EL (cell line): ENCODE measurements at regions not wholly inside any gene's neighbourhood (a gene's known extent, or its start where the extent isn't known, plus 50 kb on each side); places are given as distances from the start of the nearest gene placed in this dataset.

Source experiments
- DNase-seq: peaks from one replicate; pipeline ENCODE4 v3.0.0-alpha.2; 2016

GRCh38 chr22:34845391-34845790, 220.6 kb upstream of the ISX start:
- DNase-seq = peak; percentile 40

- DNase-seq = peak; percentile 60
Observed at GRCh38 chr22:34847072-34847471, 218.9 kb upstream of the ISX start.

DNA sequence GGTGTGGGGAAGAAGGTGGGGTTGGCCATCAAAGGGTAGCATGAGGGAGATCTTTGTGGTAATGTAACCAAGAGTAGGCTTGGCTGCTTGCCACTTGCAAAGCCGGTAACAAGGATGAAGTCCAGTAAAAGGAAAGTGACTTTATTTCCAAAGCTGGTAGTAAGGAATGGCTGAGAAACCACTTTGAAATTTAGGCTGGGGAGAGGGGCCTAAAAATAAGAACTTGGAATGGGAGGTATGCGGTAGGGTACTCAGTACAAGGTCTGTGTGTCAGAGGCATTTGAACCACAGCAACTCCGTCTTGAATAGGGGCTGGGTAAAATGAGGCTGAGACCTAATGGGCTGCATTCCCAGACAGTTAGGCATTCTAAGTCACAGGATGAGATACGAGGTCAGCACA, 216.0 kb upstream of the ISX start:
- peak; percentile 20 for DNase-seq

GRCh38 chr22:34851918-34852662, 213.9 kb upstream of the ISX start:
- DNase-seq = peak; percentile 21

DNA sequence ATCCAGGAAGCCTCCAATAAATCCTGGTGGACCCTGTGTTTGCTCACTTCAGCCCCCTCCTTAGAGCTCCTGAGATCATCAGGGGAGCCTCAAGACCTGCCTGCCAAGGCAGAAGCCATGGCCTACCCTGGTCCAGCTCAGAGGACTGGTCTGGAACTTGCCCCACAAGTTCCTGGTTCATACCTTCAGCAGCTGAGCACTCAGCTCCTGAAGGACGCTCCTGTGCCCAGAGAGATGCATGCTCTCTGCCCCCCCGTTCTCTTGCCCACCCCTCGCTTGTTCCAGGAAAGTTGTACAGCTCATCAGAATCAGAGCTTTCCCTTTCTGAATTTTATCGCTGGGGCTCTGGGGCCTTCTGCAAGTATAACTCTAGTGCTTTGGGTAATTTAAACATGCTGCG, 210.5 kb upstream of the ISX start:
- no peak for DNase-seq

GRCh38 chr22:34858066-34858465, 207.9 kb upstream of the ISX start:
- no peak for DNase-seq

DNA sequence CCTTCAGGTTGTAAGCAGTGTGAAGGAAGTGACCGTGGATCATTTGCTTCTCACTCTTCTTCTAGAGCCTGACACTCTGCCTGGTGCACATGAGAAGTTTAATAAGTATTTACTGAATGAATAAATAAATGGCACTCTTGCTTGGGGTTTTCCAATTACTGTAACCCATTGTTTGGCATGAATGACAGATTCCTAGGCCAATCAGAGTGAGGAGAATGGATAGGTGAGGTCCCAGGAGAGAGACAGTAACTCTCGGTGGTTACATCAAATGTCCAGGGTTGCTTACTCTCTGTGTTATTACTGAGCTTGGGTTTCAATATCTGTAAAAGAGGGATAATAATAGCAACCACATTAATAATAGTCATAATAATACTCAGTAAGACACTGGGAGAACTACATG, 204.2 kb upstream of the ISX start:
- DNase-seq = no peak

DNA sequence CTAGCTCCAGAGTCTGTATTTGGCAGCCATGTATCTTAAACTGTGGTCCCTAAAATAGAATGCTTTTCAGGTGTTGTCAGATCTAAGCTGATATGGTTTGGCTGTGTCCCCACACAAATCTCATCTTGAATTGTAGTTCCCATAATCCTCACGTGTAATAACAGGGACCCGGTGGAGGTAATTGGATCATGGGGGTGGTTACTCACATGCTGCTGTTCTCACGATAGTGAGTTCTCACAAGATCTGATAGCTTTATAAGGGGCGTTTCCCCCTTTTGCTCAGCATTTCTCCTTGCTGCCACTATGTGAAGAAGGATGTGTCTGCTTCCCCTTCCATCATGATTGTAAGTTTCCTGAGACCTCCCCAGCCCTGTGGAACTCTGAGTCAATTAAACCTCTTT, 199.9 kb upstream of the ISX start:
- no peak for DNase-seq

DNA sequence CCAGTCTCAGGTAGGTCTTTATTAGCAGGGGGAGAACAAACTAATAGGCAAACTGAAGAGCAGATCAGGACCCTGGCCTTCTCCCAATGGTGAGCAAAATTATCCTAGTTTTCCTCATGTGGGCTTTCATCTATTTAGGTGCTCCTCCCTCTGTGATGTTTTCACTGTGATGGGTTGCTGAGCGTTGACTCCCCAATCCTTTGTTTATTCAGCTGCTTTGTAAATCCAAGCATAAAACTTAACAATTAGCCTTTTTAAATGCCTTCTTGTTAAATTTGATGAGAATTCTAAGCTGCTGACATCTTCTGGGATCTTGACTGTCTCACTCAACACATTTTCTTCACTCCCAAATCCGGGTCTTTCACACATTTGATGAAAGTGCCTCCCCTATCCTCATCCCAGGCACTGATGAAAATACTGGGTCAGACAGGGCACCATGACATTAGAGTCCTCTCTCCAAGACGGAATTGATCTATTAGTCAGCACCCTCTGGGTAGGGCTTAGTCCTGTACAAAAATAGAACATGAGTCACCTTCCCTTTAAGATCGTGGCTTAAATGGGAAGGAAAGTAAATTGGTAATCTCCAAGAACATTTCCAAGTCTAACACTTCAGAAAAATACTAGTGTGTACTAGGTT, 199.3 kb upstream of the ISX start:
- peak; percentile 81 for DNase-seq

DNA sequence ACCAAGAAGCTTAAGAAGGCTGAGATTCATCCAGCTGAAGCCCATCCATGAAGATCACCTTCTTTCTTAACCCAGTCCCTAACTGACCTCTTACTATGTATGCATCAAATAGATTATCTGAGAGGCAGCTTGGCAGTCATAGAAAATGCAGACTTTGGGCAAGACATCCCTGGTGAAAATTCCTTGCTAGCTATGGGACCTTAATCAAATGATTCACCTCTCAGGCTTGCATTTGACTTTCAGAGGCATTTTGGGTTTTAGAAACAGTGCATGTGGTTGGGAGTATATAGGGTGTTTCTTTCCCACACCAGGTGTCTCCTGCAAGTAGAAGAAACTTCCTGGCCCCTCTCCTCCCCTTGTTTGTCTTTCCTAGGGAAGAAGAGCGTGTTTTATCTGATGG, 188.5 kb upstream of the ISX start:
- peak; percentile 59 for DNase-seq

- peak; percentile 29 for DNase-seq
Observed at GRCh38 chr22:34878171-34878570, 187.8 kb upstream of the ISX start.

GRCh38 chr22:34879001-34879400, 187.0 kb upstream of the ISX start:
- peak; percentile 79 for DNase-seq

GRCh38 chr22:34880662-34881061, 185.3 kb upstream of the ISX start:
- no peak for DNase-seq

DNA sequence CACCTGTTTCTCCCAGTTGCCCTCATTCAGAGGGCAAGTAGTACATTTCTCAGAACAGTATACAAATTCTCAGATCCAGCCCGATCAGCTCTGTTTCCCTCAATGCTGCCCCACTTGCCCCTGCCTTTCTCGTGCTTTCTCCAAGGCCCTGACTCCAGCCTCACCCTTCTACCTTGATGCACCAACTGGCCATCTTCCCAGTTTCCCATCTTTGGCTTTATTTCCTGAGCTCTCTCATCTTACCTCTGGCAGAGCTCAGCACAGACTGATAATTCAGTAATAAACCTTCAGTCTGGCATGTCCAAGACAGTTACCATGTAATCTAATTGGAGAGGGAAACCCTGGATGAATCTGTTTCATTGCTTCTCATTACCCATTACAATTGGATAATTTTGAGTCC, 184.5 kb upstream of the ISX start:
- no peak for DNase-seq

DNA sequence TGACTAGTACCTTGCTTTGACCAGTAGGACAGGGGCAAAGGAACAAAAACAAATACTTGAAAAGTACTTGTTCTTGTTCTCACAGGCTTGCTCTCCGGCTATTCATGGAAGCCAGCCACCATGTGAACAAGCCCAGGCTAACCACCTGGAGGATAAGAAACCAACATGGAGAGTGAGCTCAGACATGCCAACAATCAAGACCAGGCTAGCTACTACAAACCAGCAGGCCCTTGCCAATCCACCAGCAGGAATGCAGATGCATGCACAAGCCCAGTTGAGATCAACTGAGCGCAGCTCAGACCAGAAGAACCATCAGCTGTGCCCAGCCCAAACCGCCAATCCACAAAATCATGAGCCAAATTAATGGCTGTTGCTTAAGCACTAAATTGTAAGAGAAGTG, 180.1 kb upstream of the ISX start:
- no peak for DNase-seq

GRCh38 chr22:34886391-34886790, 179.6 kb upstream of the ISX start:
- DNase-seq = no peak

DNA sequence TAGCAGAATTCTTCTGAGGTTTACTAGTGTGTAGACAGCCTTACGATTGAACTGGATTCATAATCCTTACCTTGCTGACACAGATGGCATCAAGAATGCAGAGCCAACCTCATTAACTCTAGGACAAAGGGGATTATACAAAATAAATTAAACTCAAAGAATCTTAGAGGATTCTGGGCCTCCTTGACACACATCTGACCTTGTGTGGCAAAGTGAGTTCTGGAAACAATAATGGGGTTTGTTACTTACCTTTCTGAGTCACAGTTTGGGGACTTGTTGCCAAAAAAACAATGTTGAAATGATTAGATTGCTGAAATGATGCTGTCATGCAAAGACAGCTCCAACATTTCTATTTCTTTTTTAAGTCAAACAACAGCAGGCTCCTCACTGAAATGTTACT, 179.1 kb upstream of the ISX start:
- DNase-seq = no peak

DNA sequence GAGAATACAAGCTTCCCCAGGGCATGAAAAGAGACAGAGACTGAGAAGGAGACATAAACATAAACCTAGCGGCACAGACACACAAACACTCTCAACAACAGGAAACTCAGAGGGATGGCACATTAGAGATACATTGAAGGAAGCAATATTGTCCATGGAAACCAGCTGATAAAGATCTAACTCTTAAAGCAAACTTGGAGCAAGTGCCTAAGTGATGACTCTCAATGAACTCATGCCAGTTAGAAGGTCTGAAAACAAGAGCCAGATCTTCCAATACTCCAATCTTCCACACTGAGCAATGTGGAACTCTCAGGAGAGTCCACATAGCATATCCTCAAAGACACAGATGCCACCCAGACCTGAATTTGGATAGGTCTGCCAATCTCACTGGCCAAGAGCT, 168.8 kb upstream of the ISX start:
- peak; percentile 65 for DNase-seq

GRCh38 chr22:34902335-34902734, 163.6 kb upstream of the ISX start:
- no peak for DNase-seq

GRCh38 chr22:34903416-34903815, 162.5 kb upstream of the ISX start:
- peak; percentile 9 for DNase-seq

DNA sequence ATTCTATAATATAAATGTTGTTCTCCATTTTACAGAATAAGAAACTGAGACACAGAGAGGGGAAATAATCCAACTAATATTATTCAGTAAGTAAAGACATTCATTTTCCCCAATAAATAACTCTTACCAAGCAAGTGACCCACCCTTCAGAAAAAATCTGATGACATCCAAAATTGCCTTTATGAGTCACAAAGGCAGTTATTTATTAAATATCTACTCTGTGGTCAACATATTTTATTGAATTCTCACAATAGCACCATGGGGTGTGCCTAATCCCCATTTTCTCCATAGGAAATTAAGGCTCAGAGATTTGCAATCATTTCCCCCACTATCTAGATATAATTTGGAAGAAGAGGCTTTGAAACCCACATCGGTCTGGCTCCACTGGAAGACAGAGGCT, 161.5 kb upstream of the ISX start:
- peak; percentile 8 for DNase-seq

DNA sequence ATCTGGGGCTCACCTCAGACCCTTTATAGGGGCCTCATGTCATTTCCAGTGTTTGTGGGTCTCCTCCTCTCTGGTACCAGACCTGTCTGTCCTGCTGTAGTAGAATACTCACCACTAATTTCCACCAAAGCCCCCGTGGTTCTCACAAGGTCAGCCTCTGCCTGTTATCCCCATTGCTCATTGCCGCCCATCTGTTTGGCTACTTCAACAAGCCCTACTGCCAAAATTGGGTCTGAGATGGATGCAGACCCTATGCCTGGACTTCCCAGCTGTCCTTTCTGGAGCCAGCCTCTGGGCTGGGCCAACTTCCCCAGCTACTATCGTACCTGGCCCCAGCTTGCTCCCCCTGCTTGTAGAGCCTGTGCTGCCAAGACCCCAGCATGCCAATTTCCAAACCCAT, 152.1 kb upstream of the ISX start:
- DNase-seq = no peak

DNA sequence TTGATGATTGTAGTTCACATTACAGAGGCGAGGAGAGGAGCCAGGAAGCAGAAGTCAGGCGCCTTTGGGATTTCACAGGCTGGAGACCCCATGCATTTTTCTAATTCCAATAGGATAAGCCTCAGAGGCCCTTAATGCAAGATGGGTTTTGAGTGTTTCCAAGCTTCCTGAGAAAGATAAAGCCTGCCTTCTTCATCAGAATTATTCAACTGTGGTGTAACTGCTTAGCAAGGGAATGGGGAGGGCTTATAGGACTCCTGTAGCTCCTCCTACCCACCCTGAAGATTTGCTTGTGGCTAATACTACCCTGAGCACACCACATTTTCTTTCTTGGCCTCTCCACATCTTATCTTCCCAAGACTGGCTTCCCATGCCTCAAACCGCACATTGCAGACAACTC, 151.1 kb upstream of the ISX start:
- no peak for DNase-seq

DNA sequence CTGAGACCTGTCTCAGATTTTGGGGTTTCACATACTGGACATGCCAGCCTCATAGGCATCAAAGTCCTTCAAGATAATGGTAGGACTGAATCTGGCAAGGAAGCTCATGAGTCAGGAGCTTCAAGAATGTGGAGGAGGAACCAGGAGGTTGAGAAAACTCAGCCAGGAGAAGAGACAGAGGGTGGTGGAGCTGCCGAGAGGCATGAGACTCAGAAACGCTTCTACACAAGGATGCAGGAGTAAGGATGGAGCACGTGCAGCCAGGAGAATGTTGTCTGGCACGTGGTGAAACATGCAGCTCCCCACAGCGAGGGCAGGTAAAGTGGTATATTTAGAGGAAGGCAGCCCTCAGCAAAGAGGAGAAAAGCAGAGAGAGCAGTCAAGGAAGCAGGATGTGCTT, 148.7 kb upstream of the ISX start:
- peak; percentile 8 for DNase-seq

DNA sequence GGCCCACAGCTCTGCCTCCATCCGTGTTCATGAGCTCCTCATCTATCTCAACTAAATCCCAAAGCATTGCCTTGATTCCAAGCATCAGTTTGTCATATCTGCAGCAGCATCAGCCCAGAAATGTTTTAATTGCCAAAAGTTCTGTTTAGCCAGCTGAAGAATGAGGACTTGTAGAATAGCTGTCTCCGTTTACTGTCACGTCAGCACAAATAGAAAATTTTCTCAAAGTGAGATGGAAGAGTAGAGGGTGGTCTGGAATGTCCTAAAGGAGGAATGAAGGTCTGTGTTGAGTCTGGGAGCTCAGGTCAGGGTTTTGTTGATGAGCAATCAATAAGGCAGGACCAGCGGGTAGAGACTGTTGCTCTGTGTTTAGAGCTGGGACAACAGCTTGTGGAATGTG, 134.9 kb upstream of the ISX start:
- DNase-seq = no peak
